ENCODE measurements at regions not wholly inside any gene's neighbourhood (a gene's known extent, or its start where the extent isn't known, plus 50 kb on each side); places are given as distances from the start of the nearest gene placed in this dataset.

- TF ChIP-seq CTCF (IDR thresholded peaks at IDR 0.05) (no peak), FOXK1 (CRISPR knock-in tag; IDR thresholded peaks at IDR 0.05) (no peak)
Measured at GRCh38 chr7:79563821-79564522, 110.5 kb upstream of the MAGI2 start.
